Stimulated activated effector memory CD8-positive, alpha-beta T cell treated with anti-CD3 and anti-CD28 coated beads, Interleukin-12 subunit alpha, Interleukin-12 subunit beta, amount 100 ng/mL, for 72 hours (primary cell): ENCODE measurements at regions not wholly inside any gene's neighbourhood (a gene's known extent, or its start where the extent isn't known, plus 50 kb on each side); places are given as distances from the start of the nearest gene placed in this dataset.

ENCODE experiments used
- ATAC-seq: fragments of 150-1000 bp; cut with Tn5 transposase; 2 replicates; pipeline ENCODE4 v1.10.0; 2021
- DNase-seq, 2 donors: peaks; one replicate each; pipeline ENCODE4 v3.0.0; 2021 to 2022; ENCODE audit warnings: low spot score in 2 of 2
- H3K27ac Mint-ChIP-seq: one replicate; pipeline ENCODE4 v1.8.0; 2022; ENCODE audit warnings: mild to moderate bottlenecking, mixed read lengths
- H3K36me3 Mint-ChIP-seq: one replicate; pipeline ENCODE4 v1.8.0; 2022; ENCODE audit warnings: mild to moderate bottlenecking, mixed read lengths
- H3K4me1 Mint-ChIP-seq: one replicate; pipeline ENCODE4 v1.8.0; 2022; ENCODE audit warnings: mixed read lengths
- H3K4me3 Mint-ChIP-seq: one replicate; pipeline ENCODE4 v1.8.0; 2022; ENCODE audit warnings: mild to moderate bottlenecking, mixed read lengths
- H3K9me3 Mint-ChIP-seq: one replicate; pipeline ENCODE4 v1.8.0; 2022; ENCODE audit warnings: mixed read lengths

- Mint-ChIP-seq H3K9me3 (peaks cover 8% of the 10 kb centered on the region), H3K27ac (no peak overlapping the region), H3K4me1 (no peaks in the 10 kb centered on the region), H3K36me3 (no peaks in the 10 kb centered on the region), H3K4me3 (no peak overlapping the region)
- ATAC-seq (no peak), DNase-seq (no peak)
These were observed 58.3 kb downstream of the C11orf87 start for GRCh38 chr11:109480251-109480650.

- Mint-ChIP-seq H3K4me1 (no peaks in the 10 kb centered on the region), H3K9me3 (peaks cover 3% of the 10 kb centered on the region), H3K4me3 (no peak overlapping the region), H3K27ac (no peak overlapping the region), H3K36me3 (no peaks in the 10 kb centered on the region)
- ATAC-seq = no peak
- DNase-seq = no peak
These were observed 64.1 kb downstream of the C11orf87 start for GRCh38 chr11:109486129-109486528.

GRCh38 chr11:109490953-109491635 lies 69.1 kb downstream of the C11orf87 start:
- H3K27ac Mint-ChIP-seq = no peak overlapping the region
- DNase-seq = no peak
- H3K4me1 Mint-ChIP-seq = no peaks in the 10 kb centered on the region
- peaks cover 3% of the 10 kb centered on the region for H3K9me3 Mint-ChIP-seq
- ATAC-seq = no peak
- no peaks in the 10 kb centered on the region for H3K36me3 Mint-ChIP-seq
- no peak overlapping the region for H3K4me3 Mint-ChIP-seq

GRCh38 chr11:109506115-109506514 lies 84.1 kb downstream of the C11orf87 start:
- Mint-ChIP-seq H3K4me1 (no peaks in the 10 kb centered on the region), H3K9me3 (no peaks in the 10 kb centered on the region), H3K36me3 (no peaks in the 10 kb centered on the region), H3K27ac (no peak overlapping the region), H3K4me3 (no peak overlapping the region)
- ATAC-seq = no peak
- no peak for DNase-seq

GRCh38 chr11:109507331-109507730 lies 85.3 kb downstream of the C11orf87 start:
- H3K36me3 Mint-ChIP-seq = no peaks in the 10 kb centered on the region
- H3K9me3 Mint-ChIP-seq = no peaks in the 10 kb centered on the region
- ATAC-seq = no peak
- DNase-seq = no peak
- H3K27ac Mint-ChIP-seq = no peak overlapping the region
- no peaks in the 10 kb centered on the region for H3K4me1 Mint-ChIP-seq
- H3K4me3 Mint-ChIP-seq = no peak overlapping the region

GRCh38 chr11:109507836-109508561 lies 86.0 kb downstream of the C11orf87 start:
- ATAC-seq (no peak), DNase-seq (no peak)
- Mint-ChIP-seq H3K27ac (no peak overlapping the region), H3K9me3 (no peaks in the 10 kb centered on the region), H3K4me3 (no peak overlapping the region), H3K36me3 (no peaks in the 10 kb centered on the region), H3K4me1 (no peaks in the 10 kb centered on the region)

GRCh38 chr11:109508943-109509342 lies 87.0 kb downstream of the C11orf87 start:
- no peak for DNase-seq
- ATAC-seq = no peak
- H3K4me1 Mint-ChIP-seq = no peaks in the 10 kb centered on the region
- no peak overlapping the region for H3K27ac Mint-ChIP-seq
- H3K36me3 Mint-ChIP-seq = no peaks in the 10 kb centered on the region
- no peak overlapping the region for H3K4me3 Mint-ChIP-seq
- H3K9me3 Mint-ChIP-seq = no peaks in the 10 kb centered on the region

GRCh38 chr11:109510316-109510715 lies 88.3 kb downstream of the C11orf87 start:
- H3K9me3 Mint-ChIP-seq = peaks cover 5% of the 10 kb centered on the region
- ATAC-seq = no peak
- no peak for DNase-seq
- H3K36me3 Mint-ChIP-seq = no peaks in the 10 kb centered on the region
- H3K4me3 Mint-ChIP-seq = no peak overlapping the region
- no peak overlapping the region for H3K27ac Mint-ChIP-seq
- no peaks in the 10 kb centered on the region for H3K4me1 Mint-ChIP-seq

GRCh38 chr11:109511598-109511997 lies 89.6 kb downstream of the C11orf87 start:
- Mint-ChIP-seq H3K9me3 (peaks cover 6% of the 10 kb centered on the region), H3K4me1 (no peaks in the 10 kb centered on the region), H3K4me3 (no peak overlapping the region), H3K27ac (no peak overlapping the region), H3K36me3 (no peaks in the 10 kb centered on the region)
- no peak for DNase-seq
- no peak for ATAC-seq

GRCh38 chr11:109512249-109512648 lies 90.3 kb downstream of the C11orf87 start:
- H3K27ac Mint-ChIP-seq = no peak overlapping the region
- peaks cover 11% of the 10 kb centered on the region for H3K9me3 Mint-ChIP-seq
- DNase-seq (no peak), ATAC-seq (no peak)
- H3K36me3 Mint-ChIP-seq = no peaks in the 10 kb centered on the region
- H3K4me3 Mint-ChIP-seq = no peak overlapping the region
- no peaks in the 10 kb centered on the region for H3K4me1 Mint-ChIP-seq

GRCh38 chr11:109512680-109513079 lies 90.7 kb downstream of the C11orf87 start:
- no peaks in the 10 kb centered on the region for H3K4me1 Mint-ChIP-seq
- H3K9me3 Mint-ChIP-seq = peaks cover 11% of the 10 kb centered on the region
- no peak overlapping the region for H3K27ac Mint-ChIP-seq
- DNase-seq = no peak
- H3K36me3 Mint-ChIP-seq = no peaks in the 10 kb centered on the region
- ATAC-seq = no peak
- H3K4me3 Mint-ChIP-seq = no peak overlapping the region

GRCh38 chr11:109514313-109515018 lies 92.5 kb downstream of the C11orf87 start:
- ATAC-seq (no peak), DNase-seq (no peak)
- H3K4me3 Mint-ChIP-seq = no peak overlapping the region
- no peaks in the 10 kb centered on the region for H3K36me3 Mint-ChIP-seq
- peaks cover 11% of the 10 kb centered on the region for H3K9me3 Mint-ChIP-seq
- H3K4me1 Mint-ChIP-seq = no peaks in the 10 kb centered on the region
- H3K27ac Mint-ChIP-seq = no peak overlapping the region

- ATAC-seq = no peak
- H3K4me1 Mint-ChIP-seq = no peaks in the 10 kb centered on the region
These were observed 97.3 kb downstream of the C11orf87 start for GRCh38 chr11:109519253-109519652.

GRCh38 chr11:109521571-109522086 lies 99.6 kb downstream of the C11orf87 start:
- H3K27ac Mint-ChIP-seq = no peak overlapping the region
- H3K9me3 Mint-ChIP-seq = peaks cover 9% of the 10 kb centered on the region
- H3K4me3 Mint-ChIP-seq = no peak overlapping the region
- H3K4me1 Mint-ChIP-seq = no peaks in the 10 kb centered on the region
- ATAC-seq = no peak
- no peaks in the 10 kb centered on the region for H3K36me3 Mint-ChIP-seq
- DNase-seq = no peak

More at GRCh38 chr11:109519253-109519652, 97.3 kb downstream of the C11orf87 start:
- Mint-ChIP-seq H3K9me3 (peaks cover 16% of the 10 kb centered on the region), H3K27ac (no peak overlapping the region), H3K36me3 (no peaks in the 10 kb centered on the region), H3K4me3 (no peak overlapping the region)
- DNase-seq = no peak

GRCh38 chr11:109522116-109522755 lies 100.2 kb downstream of the C11orf87 start:
- DNase-seq = no peak
- Mint-ChIP-seq H3K4me1 (no peaks in the 10 kb centered on the region), H3K27ac (no peak overlapping the region), H3K4me3 (no peak overlapping the region), H3K9me3 (peaks cover 5% of the 10 kb centered on the region), H3K36me3 (no peaks in the 10 kb centered on the region)
- no peak for ATAC-seq
